Ascending aorta (tissue), 2 donors: ENCODE measurements at regions not wholly inside any gene's neighbourhood (a gene's known extent, or its start where the extent isn't known, plus 50 kb on each side); places are given as distances from the start of the nearest gene placed in this dataset.

Experiments used
- DNase-seq, 2 donors: peaks; one replicate each; pipeline ENCODE4 v3.0.0-alpha.2; 2019; ENCODE audit warnings: low spot score in 2 of 2
- H3K27ac ChIP-seq, 2 donors: fragments of 200-600 bp; sonication (generic); one replicate each; pipeline ENCODE4 v1.5.1; 2016 to 2017; ENCODE audit warnings: mild to moderate bottlenecking in 1 of 2
- H3K27me3 ChIP-seq: fragments of 200-600 bp; sonication (generic); one replicate; pipeline ENCODE4 v1.5.1; 2017
- H3K36me3 ChIP-seq, 2 donors: fragments of 200-600 bp; sonication (generic); one replicate each; pipeline ENCODE4 v1.5.1; 2016
- H3K4me1 ChIP-seq, 2 donors: fragments of 200-600 bp; sonication (generic); one replicate each; pipeline ENCODE4 v1.5.1; 2016 to 2017; ENCODE audit warnings: mild to moderate bottlenecking in 1 of 2
- H3K4me3 ChIP-seq, 2 donors: fragments of 200-600 bp; sonication (generic); one replicate each; pipeline ENCODE4 v1.5.1; 2016 to 2017; ENCODE audit warnings: mild to moderate bottlenecking in 1 of 2
- H3K9me3 ChIP-seq, 2 donors: fragments of 200-600 bp; sonication (generic); one replicate each; pipeline ENCODE4 v1.5.1; 2016
- intact Hi-C: fragments of 100-400 bp; cut with DNase I; formaldehyde crosslinking; loops from one replicate; pipeline ENCODE4 v1.15.1; 2023
- TF ChIP-seq, protein P1 (sequence below), 3 experiments: fragments of 200-600 bp in 2 of 3; fragments of 450-650 bp in 1 of 3; sonication (generic) in 2 of 3; IDR thresholded peaks; one replicate each; pipeline ENCODE4 v1.5.1; 2016 to 2019; ENCODE audit warnings: antibody characterized with exemption in 3 of 3, mild to moderate bottlenecking in 1 of 3, moderate library complexity in 1 of 3

DNA sequence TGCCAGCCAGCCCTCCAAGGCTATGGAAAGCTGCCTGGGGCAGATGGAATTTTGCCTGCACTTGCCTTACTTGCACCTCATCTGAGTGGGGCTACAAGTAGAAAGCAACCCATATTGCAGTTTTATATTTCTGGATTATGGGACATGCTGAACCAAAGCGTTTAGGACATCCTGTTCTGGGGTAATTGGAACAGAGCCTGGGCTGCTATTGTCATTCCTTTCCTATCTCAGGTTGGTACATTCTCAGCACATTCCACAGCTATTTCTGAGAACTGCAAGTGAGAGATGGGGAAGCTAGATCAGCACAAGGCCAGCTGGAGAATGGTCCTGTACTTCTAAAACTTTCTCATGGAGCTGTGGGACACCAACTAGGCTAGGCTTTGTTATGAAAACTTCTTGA, 713.8 kb downstream of the KCNT2 start:
- TF ChIP-seq, protein P1, sequence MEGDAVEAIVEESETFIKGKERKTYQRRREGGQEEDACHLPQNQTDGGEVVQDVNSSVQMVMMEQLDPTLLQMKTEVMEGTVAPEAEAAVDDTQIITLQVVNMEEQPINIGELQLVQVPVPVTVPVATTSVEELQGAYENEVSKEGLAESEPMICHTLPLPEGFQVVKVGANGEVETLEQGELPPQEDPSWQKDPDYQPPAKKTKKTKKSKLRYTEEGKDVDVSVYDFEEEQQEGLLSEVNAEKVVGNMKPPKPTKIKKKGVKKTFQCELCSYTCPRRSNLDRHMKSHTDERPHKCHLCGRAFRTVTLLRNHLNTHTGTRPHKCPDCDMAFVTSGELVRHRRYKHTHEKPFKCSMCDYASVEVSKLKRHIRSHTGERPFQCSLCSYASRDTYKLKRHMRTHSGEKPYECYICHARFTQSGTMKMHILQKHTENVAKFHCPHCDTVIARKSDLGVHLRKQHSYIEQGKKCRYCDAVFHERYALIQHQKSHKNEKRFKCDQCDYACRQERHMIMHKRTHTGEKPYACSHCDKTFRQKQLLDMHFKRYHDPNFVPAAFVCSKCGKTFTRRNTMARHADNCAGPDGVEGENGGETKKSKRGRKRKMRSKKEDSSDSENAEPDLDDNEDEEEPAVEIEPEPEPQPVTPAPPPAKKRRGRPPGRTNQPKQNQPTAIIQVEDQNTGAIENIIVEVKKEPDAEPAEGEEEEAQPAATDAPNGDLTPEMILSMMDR (IDR thresholded peaks at IDR 0.05) = no peak
- Histone ChIP-seq H3K9me3 (no peaks in the 10 kb centered on the region), H3K4me1 (no peaks in the 10 kb centered on the region), H3K36me3 (no peaks in the 10 kb centered on the region), H3K27me3 (no peaks in the 10 kb centered on the region), H3K4me3 (no peak overlapping the region), H3K27ac (peak overlapping the region in 1 of 2 donors; percentile 57)
- intact Hi-C loops = no loop called here
- no peak for DNase-seq

DNA sequence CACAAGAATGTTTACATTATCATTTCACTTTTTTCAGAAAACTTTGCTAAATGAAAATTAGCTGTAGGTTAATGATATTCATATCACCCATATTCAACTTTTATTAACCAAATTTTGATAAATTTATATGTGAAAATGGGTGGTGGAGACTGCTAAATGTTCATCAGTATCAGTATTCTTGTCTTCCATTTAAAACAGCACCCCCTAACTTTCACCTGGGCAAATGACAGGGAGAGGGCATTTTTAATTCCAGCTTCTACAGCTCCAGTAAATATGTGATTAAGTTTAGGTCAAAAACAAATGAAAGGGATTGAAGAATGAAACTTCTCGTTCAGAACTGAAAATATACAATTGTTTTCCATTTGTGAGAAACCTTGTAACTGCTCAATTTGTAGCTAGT, 722.2 kb downstream of the KCNT2 start:
- Histone ChIP-seq H3K36me3 (no peaks in the 10 kb centered on the region), H3K4me3 (no peak overlapping the region), H3K9me3 (no peaks in the 10 kb centered on the region), H3K27ac (no peak overlapping the region), H3K4me1 (no peaks in the 10 kb centered on the region), H3K27me3 (no peaks in the 10 kb centered on the region)
- intact Hi-C loops = no loop called here
- TF ChIP-seq, protein P1 (IDR thresholded peaks at IDR 0.05) = no peak
- no peak for DNase-seq

DNA sequence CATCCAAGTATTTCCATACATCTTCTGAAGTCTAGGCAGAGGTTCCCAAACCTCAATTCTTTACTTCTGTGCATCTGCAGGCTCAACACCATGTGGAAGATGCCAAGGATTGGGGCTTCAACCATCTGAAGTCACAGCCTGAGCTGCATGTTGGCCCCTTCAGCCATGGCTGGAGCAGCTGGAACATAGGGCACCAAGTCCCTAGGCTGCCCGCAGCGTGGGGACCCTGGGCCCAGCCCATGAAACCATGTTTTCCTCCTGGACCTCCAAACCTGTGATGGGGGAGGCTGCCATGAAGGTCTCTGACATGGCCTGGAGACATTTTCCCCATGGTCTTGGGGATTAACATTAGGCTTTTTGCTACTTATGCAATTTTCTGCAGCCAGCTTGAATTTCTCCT, 729.8 kb downstream of the KCNT2 start:
- Histone ChIP-seq H3K27me3 (no peaks in the 10 kb centered on the region), H3K4me3 (no peak overlapping the region), H3K4me1 (no peaks in the 10 kb centered on the region), H3K36me3 (no peaks in the 10 kb centered on the region), H3K9me3 (no peaks in the 10 kb centered on the region), H3K27ac (no peak overlapping the region)
- DNase-seq = no peak
- TF ChIP-seq, protein P1 (IDR thresholded peaks at IDR 0.05) = no peak
- intact Hi-C loops = no loop called here

DNA sequence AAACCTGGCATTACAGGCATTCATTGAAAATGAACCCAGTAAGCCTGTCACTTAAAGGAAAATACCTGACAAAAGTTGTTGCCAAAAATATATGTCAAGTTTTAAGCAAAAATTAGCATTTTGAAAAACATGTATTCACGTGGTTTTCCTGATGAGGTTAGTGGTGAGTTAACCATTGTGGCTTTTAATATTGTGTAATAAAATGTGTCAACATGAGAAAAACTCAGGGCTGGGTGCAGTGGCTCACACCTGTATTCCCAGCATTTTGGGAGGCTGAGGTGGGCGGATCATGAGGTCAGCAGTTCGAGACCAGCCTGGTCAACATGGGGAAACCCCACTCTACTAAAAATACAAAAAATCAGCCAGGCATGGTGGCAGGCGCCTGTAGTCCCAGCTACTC, 731.4 kb downstream of the KCNT2 start:
- Histone ChIP-seq H3K27me3 (no peaks in the 10 kb centered on the region), H3K27ac (no peak overlapping the region), H3K4me1 (no peaks in the 10 kb centered on the region), H3K4me3 (no peak overlapping the region), H3K36me3 (no peaks in the 10 kb centered on the region), H3K9me3 (no peaks in the 10 kb centered on the region)
- DNase-seq = no peak
- TF ChIP-seq, protein P1 (IDR thresholded peaks at IDR 0.05) = no peak
- intact Hi-C loops = no loop called here

DNA sequence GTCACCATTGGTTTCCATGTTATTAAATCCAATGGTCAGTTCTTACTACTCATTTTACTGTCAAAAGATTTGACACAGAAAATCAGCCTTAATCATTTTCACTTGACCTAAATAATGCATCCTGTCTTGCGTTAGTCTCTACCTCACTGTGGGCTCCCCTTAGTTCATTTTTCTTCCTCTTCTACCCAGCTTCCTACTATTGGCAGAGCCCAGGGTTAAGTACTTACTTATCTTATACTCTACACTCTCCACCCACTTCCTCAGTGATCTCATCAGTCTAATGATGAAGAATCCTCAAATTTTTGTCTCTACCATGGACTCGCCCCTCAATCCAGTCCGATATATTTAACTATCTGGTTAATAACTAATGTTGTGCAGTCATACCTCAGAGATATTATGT, 735.9 kb downstream of the KCNT2 start:
- Histone ChIP-seq H3K9me3 (no peaks in the 10 kb centered on the region), H3K4me3 (no peak overlapping the region), H3K27me3 (no peaks in the 10 kb centered on the region), H3K27ac (no peak overlapping the region), H3K36me3 (no peaks in the 10 kb centered on the region), H3K4me1 (no peaks in the 10 kb centered on the region)
- intact Hi-C loops = no loop called here
- no peak for DNase-seq
- TF ChIP-seq, protein P1 (IDR thresholded peaks at IDR 0.05) = no peak

DNA sequence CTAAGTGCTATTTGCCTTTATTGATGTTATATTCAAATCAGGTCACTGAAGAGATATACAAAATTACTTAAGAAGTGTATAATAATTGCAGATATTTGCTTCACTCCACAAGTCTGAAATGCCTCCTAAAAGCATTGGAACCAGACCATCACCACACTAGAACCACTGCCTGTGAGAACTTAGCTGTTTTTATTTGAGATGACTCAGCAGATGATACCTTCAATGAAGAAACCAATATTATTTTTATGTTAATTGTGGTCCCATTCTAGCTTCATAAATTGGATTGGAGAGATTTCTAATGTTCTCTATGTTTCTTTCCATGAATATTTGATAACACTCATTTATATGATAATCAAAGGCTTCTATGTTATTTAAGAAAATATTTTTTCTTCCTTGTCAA, 740.6 kb downstream of the KCNT2 start:
- Histone ChIP-seq H3K36me3 (no peaks in the 10 kb centered on the region), H3K4me1 (no peaks in the 10 kb centered on the region), H3K27ac (no peak overlapping the region), H3K4me3 (no peak overlapping the region), H3K9me3 (no peaks in the 10 kb centered on the region), H3K27me3 (no peaks in the 10 kb centered on the region)
- TF ChIP-seq, protein P1 (IDR thresholded peaks at IDR 0.05) = no peak
- intact Hi-C loops = no loop called here
- DNase-seq = no peak
